Endothelial cell of umbilical vein (primary cell): ENCODE measurements at regions not wholly inside any gene's neighbourhood (a gene's known extent, or its start where the extent isn't known, plus 50 kb on each side); places are given as distances from the start of the nearest gene placed in this dataset.

Source experiments
- BruUV-seq: library from RNA; stranded (reverse); fragments of 400-500 nt; replicated peaks from 2 replicates; lab custom pipeline; 2021; lab: Mats Ljungman, UMichigan
- CTCF ChIA-PET: fragments of 300-600, 350-600 bp; sonication (Branson Sonifier 250); formaldehyde crosslinking; loops from one replicate; lab custom pipeline; 2021; ENCODE audit warnings: antibody characterized with exemption, inconsistent platforms; lab: Charles Lee
- POLR2A ChIA-PET: fragments of 300-600, 350-600 bp; sonication (Branson Sonifier 250); formaldehyde crosslinking; loops from one replicate; lab custom pipeline; 2021; ENCODE audit warnings: antibody characterized with exemption, inconsistent platforms; lab: Charles Lee
- DNase-seq: peaks from one replicate; pipeline ENCODE4 v3.0.0-alpha.2; 2011; ENCODE audit warnings: low read depth, low spot score
- FAIRE-seq: peaks from 2 replicates; lab custom pipeline; 2011; peaks lifted over from hg19 to GRCh38; lab: Jason Lieb, UNC
- H2AFZ ChIP-seq: 2 replicates; pipeline ENCODE4 v1.6.0; 2012; ENCODE audit warnings: low read depth, low read length, control low read depth, inconsistent platforms
- H3K27ac ChIP-seq: 2 replicates; pipeline ENCODE4 v1.5.1; 2011; ENCODE audit warnings: low read depth, mild to moderate bottlenecking, control low read depth, low read length, moderate library complexity; ENCODE audit not compliant: insufficient read depth
- H3K27me3 ChIP-seq, 2 experiments: 2 replicates each; pipeline versions ENCODE4 v1.6.0 to v1.6.1; 2011; ENCODE audit warnings: low read length in 2 of 2, mixed read lengths in 1 of 2; ENCODE audit not compliant: control insufficient read depth in 2 of 2, insufficient read depth in 2 of 2
- H3K36me3 ChIP-seq, 2 experiments: 2 replicates in 1 of 2; 3 replicates in 1 of 2; pipeline ENCODE4 v1.5.1; 2011; ENCODE audit warnings: low read length in 2 of 2, mild to moderate bottlenecking in 1 of 2, moderate library complexity in 1 of 2; ENCODE audit not compliant: control insufficient read depth in 2 of 2, insufficient read depth in 2 of 2; ENCODE audit errors: extremely low read depth in 1 of 2
- H3K4me1 ChIP-seq: 3 replicates; pipeline ENCODE4 v1.5.1; 2011; ENCODE audit warnings: mild to moderate bottlenecking, low read length; ENCODE audit not compliant: control insufficient read depth, insufficient read depth; ENCODE audit errors: extremely low read depth
- H3K4me2 ChIP-seq: 2 replicates; pipeline ENCODE4 v1.6.1; 2011; ENCODE audit warnings: low read length, control low read depth, mixed read lengths; ENCODE audit not compliant: insufficient read depth
- H3K4me3 ChIP-seq, 3 experiments: fragments of 200-600 bp in 1 of 3; sonication (generic), shearing (Covaris generic) in 1 of 3; replicated peaks in 1 of 3; 2 replicates each; pipeline ENCODE4 v1.5.1; 2011 to 2016; ENCODE audit warnings: control low read depth in 3 of 3, low read length in 3 of 3, mild to moderate bottlenecking in 2 of 3, inconsistent platforms in 1 of 3, low read depth in 1 of 3, moderate library complexity in 1 of 3; ENCODE audit not compliant: insufficient read depth in 1 of 3
- H3K79me2 ChIP-seq: 2 replicates; pipeline ENCODE4 v1.6.0; 2012; ENCODE audit warnings: low read length, inconsistent platforms; ENCODE audit not compliant: control insufficient read depth, insufficient read depth
- H3K9ac ChIP-seq: replicated peaks from 2 replicates; pipeline ENCODE3; 2011; ENCODE audit warnings: low read length, control low read depth; ENCODE audit not compliant: insufficient read depth; ENCODE audit errors: extremely low read depth
- H3K9me1 ChIP-seq: replicated peaks from 3 replicates; pipeline ENCODE4 v1.6.0; 2011; ENCODE audit warnings: mild to moderate bottlenecking, low read length; ENCODE audit not compliant: control insufficient read depth, insufficient read depth; ENCODE audit errors: extremely low read depth
- H3K9me3 ChIP-seq: replicated peaks from 2 replicates; pipeline ENCODE4 v1.5.1; 2012; ENCODE audit warnings: low read length, inconsistent platforms; ENCODE audit not compliant: control insufficient read depth, insufficient read depth
- H4K20me1 ChIP-seq: replicated peaks from 2 replicates; pipeline ENCODE3; 2011; ENCODE audit warnings: mild to moderate bottlenecking, low read length; ENCODE audit not compliant: control insufficient read depth, insufficient read depth; ENCODE audit errors: extremely low read depth
- EZH2 ChIP-seq: IDR thresholded peaks from 2 replicates; pipeline ENCODE4 v1.6.1; 2012; ENCODE audit warnings: borderline replicate concordance, low read depth, mild to moderate bottlenecking, moderate library complexity, low read length, inconsistent platforms; ENCODE audit not compliant: severe bottlenecking
- FOS ChIP-seq: IDR thresholded peaks from 2 replicates; pipeline ENCODE4 v1.6.1; 2011; ENCODE audit warnings: mild to moderate bottlenecking, low read length, moderate library complexity, borderline replicate concordance; ENCODE audit not compliant: insufficient read depth
- JUN ChIP-seq: IDR thresholded peaks from 2 replicates; pipeline ENCODE4 v1.6.1; 2011; ENCODE audit warnings: borderline replicate concordance, low read depth; ENCODE audit not compliant: insufficient read length, insufficient read depth
- MAX ChIP-seq: IDR thresholded peaks from 2 replicates; pipeline ENCODE4 v1.6.1; 2011; ENCODE audit not compliant: insufficient read depth, insufficient read length
- MYC ChIP-seq: IDR thresholded peaks from one replicate; pipeline ENCODE4 v1.6.1; 2011; ENCODE audit warnings: mild to moderate bottlenecking, low read depth, low read length
- POLR2A ChIP-seq: IDR thresholded peaks from 2 replicates; pipeline ENCODE4 v1.6.1; 2012; ENCODE audit warnings: low read depth, mild to moderate bottlenecking, control low read depth, low read length
- POLR2AphosphoS5 ChIP-seq: IDR thresholded peaks from 2 replicates; pipeline ENCODE4 v1.6.1; 2012; ENCODE audit warnings: low read depth, mild to moderate bottlenecking, control low read depth, low read length, moderate library complexity; ENCODE audit not compliant: insufficient read depth
- dilution Hi-C: fragments of 300-500 bp; cut with MboI; formaldehyde crosslinking; loops from one replicate; pipeline ENCODE4 v1.15.0; 2019; ENCODE audit warnings: low sequenced_read_pairs; ENCODE audit not compliant: extremely low pct_ligation_motif_present
- intact Hi-C: fragments of 100-400 bp; cut with micrococcal nuclease; formaldehyde crosslinking; loops from one replicate; pipeline ENCODE4 v1.10.0; 2022
- TF ChIP-seq, protein P1 (sequence below), 2 donors: IDR thresholded peaks; 1 replicate in 1 of 2; 2 replicates in 1 of 2; pipeline ENCODE4 v1.5.1; 2011; ENCODE audit warnings: low read length in 2 of 2, mild to moderate bottlenecking in 2 of 2, moderate library complexity in 2 of 2, control low read depth in 1 of 2, inconsistent platforms in 1 of 2, low read depth in 1 of 2; ENCODE audit not compliant: insufficient read depth in 1 of 2; ENCODE audit errors: extremely low read depth in 1 of 2

DNA sequence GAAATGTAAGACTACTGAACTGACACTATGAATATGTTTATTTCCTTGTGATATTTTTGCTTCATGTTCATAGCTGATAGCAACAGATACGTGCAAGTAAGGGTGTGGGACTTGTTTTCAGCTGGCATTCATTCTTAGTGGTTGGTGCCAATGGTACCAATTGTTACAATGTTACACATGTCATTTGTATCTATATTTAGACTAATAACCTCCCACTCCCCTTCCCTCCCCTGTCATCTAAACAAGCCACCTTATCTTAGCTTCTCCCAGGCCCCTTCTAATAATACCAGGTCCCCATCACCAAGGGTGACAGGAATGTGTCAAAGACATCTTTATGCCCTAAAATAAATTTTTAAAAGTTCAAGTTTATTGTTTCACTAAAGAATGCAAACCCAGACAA, 294.7 kb upstream of the FAM98A start:
- no peak overlapping the region for H3K27ac ChIP-seq
- H3K4me1 ChIP-seq: no peaks in the 10 kb centered on the region
- TF ChIP-seq MAX: no peak
- TF ChIP-seq, protein P1, sequence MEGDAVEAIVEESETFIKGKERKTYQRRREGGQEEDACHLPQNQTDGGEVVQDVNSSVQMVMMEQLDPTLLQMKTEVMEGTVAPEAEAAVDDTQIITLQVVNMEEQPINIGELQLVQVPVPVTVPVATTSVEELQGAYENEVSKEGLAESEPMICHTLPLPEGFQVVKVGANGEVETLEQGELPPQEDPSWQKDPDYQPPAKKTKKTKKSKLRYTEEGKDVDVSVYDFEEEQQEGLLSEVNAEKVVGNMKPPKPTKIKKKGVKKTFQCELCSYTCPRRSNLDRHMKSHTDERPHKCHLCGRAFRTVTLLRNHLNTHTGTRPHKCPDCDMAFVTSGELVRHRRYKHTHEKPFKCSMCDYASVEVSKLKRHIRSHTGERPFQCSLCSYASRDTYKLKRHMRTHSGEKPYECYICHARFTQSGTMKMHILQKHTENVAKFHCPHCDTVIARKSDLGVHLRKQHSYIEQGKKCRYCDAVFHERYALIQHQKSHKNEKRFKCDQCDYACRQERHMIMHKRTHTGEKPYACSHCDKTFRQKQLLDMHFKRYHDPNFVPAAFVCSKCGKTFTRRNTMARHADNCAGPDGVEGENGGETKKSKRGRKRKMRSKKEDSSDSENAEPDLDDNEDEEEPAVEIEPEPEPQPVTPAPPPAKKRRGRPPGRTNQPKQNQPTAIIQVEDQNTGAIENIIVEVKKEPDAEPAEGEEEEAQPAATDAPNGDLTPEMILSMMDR (IDR thresholded peaks at IDR 0.05; ENCODE audit: extremely low read depth in 1 of 2, insufficient read depth in 1 of 2, low read depth in 1 of 2, low read length in 2 of 2): no peak
- TF ChIP-seq MYC: no peak
- no peak for TF ChIP-seq POLR2AphosphoS5
- no peak for TF ChIP-seq EZH2
- TF ChIP-seq JUN: no peak
- no peak for TF ChIP-seq POLR2A
- TF ChIP-seq FOS: no peak
- H3K36me3 ChIP-seq: no peaks in the 10 kb centered on the region
- no peaks in the 10 kb centered on the region for H3K27me3 ChIP-seq
- no peak overlapping the region for H3K4me2 ChIP-seq
- H2AFZ ChIP-seq: no peak overlapping the region
- H3K9ac ChIP-seq: no peak overlapping the region
- H4K20me1 ChIP-seq: no peaks in the 10 kb centered on the region
- CTCF ChIA-PET: no interaction called here
- H3K9me1 ChIP-seq: no peaks in the 10 kb centered on the region
- intact Hi-C loops (no loop called here), dilution Hi-C loops (no loop called here)
- POLR2A ChIA-PET: no interaction called here
- H3K4me3 ChIP-seq: no peak overlapping the region
- H3K9me3 ChIP-seq: peaks cover 2% of the 10 kb centered on the region
- DNase-seq: no peak
- no TSS peak for BruUV-seq
- no peak for FAIRE-seq
- no peaks in the 10 kb centered on the region for H3K79me2 ChIP-seq
